Hindlimb muscle (tissue), 1 donor: ENCODE measurements at regions not wholly inside any gene's neighbourhood (a gene's known extent, or its start where the extent isn't known, plus 50 kb on each side); places are given as distances from the start of the nearest gene placed in this dataset.
"Not testable (repeated sequence)": the region's sequence is repeated elsewhere in the genome, so short reads cannot be mapped to it uniquely, and the experiment has no call there.

Experiments
- DNase-seq: peaks from one replicate; pipeline ENCODE4 v3.0.0-alpha.2; 2013

GRCh38 chr4:18524667-18525066 is 503.1 kb upstream of the LCORL start:
- DNase-seq = no peak

- DNase-seq = no peak
Measured at GRCh38 chr4:18518098-18518497, 496.5 kb upstream of the LCORL start.

- DNase-seq = no peak
Measured at GRCh38 chr4:18513861-18514260, 492.3 kb upstream of the LCORL start.

- DNase-seq = no peak
Measured at GRCh38 chr4:18512718-18513117, 491.2 kb upstream of the LCORL start.

- DNase-seq = no peak
Measured at GRCh38 chr4:18511727-18512126, 490.2 kb upstream of the LCORL start.

GRCh38 chr4:18508786-18509185 is 487.2 kb upstream of the LCORL start:
- DNase-seq = no peak

GRCh38 chr4:18480928-18481327 is 459.4 kb upstream of the LCORL start:
- no peak for DNase-seq

- no peak for DNase-seq
Measured at GRCh38 chr4:18480342-18480741, 458.8 kb upstream of the LCORL start.

GRCh38 chr4:18479825-18480224 is 458.3 kb upstream of the LCORL start:
- DNase-seq = no peak

- DNase-seq = no peak
Measured at GRCh38 chr4:18463987-18464559, 442.5 kb upstream of the LCORL start.

- no peak for DNase-seq
Measured at GRCh38 chr4:18458465-18458864, 436.9 kb upstream of the LCORL start.

- no peak for DNase-seq
Measured at GRCh38 chr4:18454349-18454748, 432.8 kb upstream of the LCORL start.

- no peak for DNase-seq
Measured at GRCh38 chr4:18445110-18445509, 423.6 kb upstream of the LCORL start.

- DNase-seq = no peak
Measured at GRCh38 chr4:18444206-18444605, 422.7 kb upstream of the LCORL start.

- no peak for DNase-seq
Measured at GRCh38 chr4:18442957-18443356, 421.4 kb upstream of the LCORL start.

GRCh38 chr4:18441676-18442075 is 420.1 kb upstream of the LCORL start:
- DNase-seq = no peak

- no peak for DNase-seq
Measured at GRCh38 chr4:18441203-18441590, 419.6 kb upstream of the LCORL start.

- no peak for DNase-seq
Measured at GRCh38 chr4:18440527-18441202, 419.1 kb upstream of the LCORL start.

GRCh38 chr4:18439311-18439710 is 417.8 kb upstream of the LCORL start:
- no peak for DNase-seq

- DNase-seq = no peak
Measured at GRCh38 chr4:18435781-18436180, 414.2 kb upstream of the LCORL start.

- DNase-seq = no peak
Measured at GRCh38 chr4:18422685-18423084, 401.1 kb upstream of the LCORL start.

- no peak for DNase-seq
Measured at GRCh38 chr4:18421519-18421918, 400.0 kb upstream of the LCORL start.

- no peak for DNase-seq
Measured at GRCh38 chr4:18419780-18420179, 398.2 kb upstream of the LCORL start.

- not testable (repeated sequence) for DNase-seq
Measured at GRCh38 chr4:18418195-18418898, 396.8 kb upstream of the LCORL start.
